Glutamatergic neuron (in vitro differentiated cells): ENCODE measurements at regions not wholly inside any gene's neighbourhood (a gene's known extent, or its start where the extent isn't known, plus 50 kb on each side); places are given as distances from the start of the nearest gene placed in this dataset.

Experiments used
- DNase-seq: peaks from one replicate; pipeline ENCODE4 v3.0.0; 2022
- H3K27ac Mint-ChIP-seq: one replicate; pipeline ENCODE4 v1.8.0; 2020; ENCODE audit warnings: mild to moderate bottlenecking, mixed read lengths, inconsistent platforms; ENCODE audit not compliant: unreplicated experiment
- H3K27me3 Mint-ChIP-seq: one replicate; pipeline ENCODE4 v1.8.0; 2020; ENCODE audit warnings: mild to moderate bottlenecking, moderate library complexity, mixed read lengths, inconsistent platforms; ENCODE audit not compliant: unreplicated experiment
- H3K36me3 Mint-ChIP-seq: one replicate; pipeline ENCODE4 v1.8.0; 2020; ENCODE audit warnings: mild to moderate bottlenecking, mixed read lengths, inconsistent platforms; ENCODE audit not compliant: unreplicated experiment
- H3K4me1 Mint-ChIP-seq: one replicate; pipeline ENCODE4 v1.8.0; 2020; ENCODE audit warnings: mild to moderate bottlenecking, low read depth, mixed read lengths, inconsistent platforms; ENCODE audit not compliant: unreplicated experiment
- H3K4me3 Mint-ChIP-seq: one replicate; pipeline ENCODE4 v1.8.0; 2020; ENCODE audit warnings: mild to moderate bottlenecking, mixed read lengths, inconsistent platforms; ENCODE audit not compliant: unreplicated experiment
- H3K9me3 Mint-ChIP-seq: one replicate; pipeline ENCODE4 v1.8.0; 2020; ENCODE audit warnings: mild to moderate bottlenecking, moderate library complexity, mixed read lengths, inconsistent platforms; ENCODE audit not compliant: unreplicated experiment
- CTCF ChIP-seq: fragments of 200-600 bp; sonication (generic); IDR thresholded peaks from one replicate; pipeline ENCODE4 v1.5.0; 2021; ENCODE audit not compliant: partially characterized antibody, unreplicated experiment

GRCh38 chr12:85690146-85690545 lies 146.1 kb downstream of the RASSF9 start:
- H3K27me3 Mint-ChIP-seq: peaks cover 1% of the 10 kb centered on the region
- DNase-seq: no peak
- no peak overlapping the region for H3K27ac Mint-ChIP-seq
- H3K36me3 Mint-ChIP-seq: no peaks in the 10 kb centered on the region
- H3K4me1 Mint-ChIP-seq: no peaks in the 10 kb centered on the region
- no peak for TF ChIP-seq CTCF
- H3K4me3 Mint-ChIP-seq: no peak overlapping the region
- no peaks in the 10 kb centered on the region for H3K9me3 Mint-ChIP-seq

GRCh38 chr12:85693093-85693665 lies 143.0 kb downstream of the RASSF9 start:
- DNase-seq: no peak
- no peaks in the 10 kb centered on the region for H3K9me3 Mint-ChIP-seq
- H3K4me3 Mint-ChIP-seq: no peak overlapping the region
- H3K4me1 Mint-ChIP-seq: no peaks in the 10 kb centered on the region
- no peaks in the 10 kb centered on the region for H3K36me3 Mint-ChIP-seq
- TF ChIP-seq CTCF: no peak
- H3K27me3 Mint-ChIP-seq: peaks cover 1% of the 10 kb centered on the region
- H3K27ac Mint-ChIP-seq: no peak overlapping the region

- Mint-ChIP-seq H3K27ac (no peak overlapping the region), H3K4me3 (no peak overlapping the region), H3K36me3 (no peaks in the 10 kb centered on the region), H3K27me3 (peaks cover 1% of the 10 kb centered on the region), H3K4me1 (no peaks in the 10 kb centered on the region), H3K9me3 (no peaks in the 10 kb centered on the region)
- no peak for DNase-seq
- TF ChIP-seq CTCF: no peak
These were observed 141.0 kb downstream of the RASSF9 start for GRCh38 chr12:85695097-85695715.

GRCh38 chr12:85697003-85697402 lies 139.2 kb downstream of the RASSF9 start:
- no peaks in the 10 kb centered on the region for H3K36me3 Mint-ChIP-seq
- no peak overlapping the region for H3K4me3 Mint-ChIP-seq
- DNase-seq: no peak
- no peak overlapping the region for H3K27ac Mint-ChIP-seq
- no peaks in the 10 kb centered on the region for H3K4me1 Mint-ChIP-seq
- no peaks in the 10 kb centered on the region for H3K9me3 Mint-ChIP-seq
- no peaks in the 10 kb centered on the region for H3K27me3 Mint-ChIP-seq
- TF ChIP-seq CTCF: no peak

GRCh38 chr12:85698937-85699336 lies 137.3 kb downstream of the RASSF9 start:
- H3K9me3 Mint-ChIP-seq: no peaks in the 10 kb centered on the region
- no peak for DNase-seq
- H3K27me3 Mint-ChIP-seq: no peaks in the 10 kb centered on the region
- no peak overlapping the region for H3K27ac Mint-ChIP-seq
- no peak for TF ChIP-seq CTCF
- no peak overlapping the region for H3K4me3 Mint-ChIP-seq
- H3K4me1 Mint-ChIP-seq: no peaks in the 10 kb centered on the region
- H3K36me3 Mint-ChIP-seq: no peaks in the 10 kb centered on the region
